Central memory CD8-positive, alpha-beta T cell (primary cell): ENCODE measurements at regions not wholly inside any gene's neighbourhood (a gene's known extent, or its start where the extent isn't known, plus 50 kb on each side); places are given as distances from the start of the nearest gene placed in this dataset.
"Not testable (repeated sequence)": the region's sequence is repeated elsewhere in the genome, so short reads cannot be mapped to it uniquely, and the experiment has no call there.

ENCODE experiments used
- ATAC-seq: fragments of 150-1000 bp; cut with Tn5 transposase; replicated peaks from 2 replicates; pipeline ENCODE4 v1.10.0; 2022; ENCODE audit warnings: mild to moderate bottlenecking, moderate FRiP score, moderate number of reproducible peaks; ENCODE audit not compliant: poor library complexity, severe bottlenecking; ENCODE audit errors: extremely low read depth
- DNase-seq, 2 donors: peaks; one replicate each; pipeline ENCODE4 v3.0.0; 2021; ENCODE audit warnings: low spot score in 2 of 2
- H3K27ac Mint-ChIP-seq: one replicate; pipeline ENCODE4 v1.8.0; 2022; ENCODE audit warnings: low read depth, mild to moderate bottlenecking, moderate library complexity, mixed read lengths
- H3K27me3 Mint-ChIP-seq: one replicate; pipeline ENCODE4 v1.8.0; 2022; ENCODE audit warnings: mixed read lengths
- H3K36me3 Mint-ChIP-seq: one replicate; pipeline ENCODE4 v1.8.0; 2022; ENCODE audit warnings: mild to moderate bottlenecking, moderate library complexity, mixed read lengths; ENCODE audit not compliant: insufficient read depth
- H3K4me1 Mint-ChIP-seq: one replicate; pipeline ENCODE4 v1.8.0; 2022; ENCODE audit warnings: mixed read lengths
- H3K4me3 Mint-ChIP-seq: one replicate; pipeline ENCODE4 v1.8.0; 2022; ENCODE audit warnings: mild to moderate bottlenecking, moderate library complexity, mixed read lengths
- H3K9me3 Mint-ChIP-seq: one replicate; pipeline ENCODE4 v1.8.0; 2022; ENCODE audit warnings: mixed read lengths

DNA sequence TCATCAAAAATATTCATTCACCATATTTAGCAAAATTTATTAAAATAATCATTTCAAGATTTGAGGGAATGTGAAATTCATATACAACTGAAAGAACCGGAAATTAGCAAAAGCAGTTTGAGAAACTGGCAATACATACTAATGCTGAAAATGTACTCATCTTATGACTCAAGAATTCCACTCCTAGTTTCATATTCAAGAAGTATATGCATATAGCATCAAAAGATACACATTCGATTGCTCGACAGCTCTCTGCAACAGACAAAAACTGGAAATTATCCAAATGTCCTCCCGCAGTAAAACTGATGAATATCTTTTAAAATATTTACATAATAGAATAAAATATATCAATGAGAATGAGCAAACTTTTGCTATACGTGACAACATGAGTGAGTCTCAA is 189.2 kb upstream of the MGAT4C start:
- Mint-ChIP-seq H3K36me3 (no peaks in the 10 kb centered on the region), H3K4me3 (no peak overlapping the region), H3K27me3 (no peaks in the 10 kb centered on the region), H3K4me1 (no peaks in the 10 kb centered on the region), H3K27ac (no peak overlapping the region), H3K9me3 (peaks cover 7% of the 10 kb centered on the region)
- DNase-seq = no peak
- no peak for ATAC-seq

DNA sequence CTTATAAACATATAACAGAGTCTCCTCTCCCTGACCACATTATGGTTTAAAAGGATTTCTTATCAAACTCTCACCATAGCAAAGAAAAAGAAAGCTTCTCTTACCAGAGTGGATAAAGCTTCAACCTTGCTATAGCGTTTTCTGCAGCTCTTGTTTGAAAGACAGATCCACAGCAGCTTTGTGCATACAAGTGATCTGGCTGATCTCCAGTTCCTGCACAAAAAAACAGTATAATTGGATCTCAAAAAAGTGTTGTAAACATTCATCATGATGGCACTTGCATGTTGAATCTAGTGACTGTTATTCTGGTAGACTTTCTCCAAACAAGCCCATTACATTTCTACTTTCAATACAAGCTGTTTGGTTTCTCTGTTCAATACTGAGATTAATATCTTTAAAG is 178.9 kb upstream of the MGAT4C start:
- Mint-ChIP-seq H3K4me1 (no peaks in the 10 kb centered on the region), H3K9me3 (peaks cover 28% of the 10 kb centered on the region), H3K36me3 (no peaks in the 10 kb centered on the region), H3K27ac (no peak overlapping the region), H3K4me3 (no peak overlapping the region), H3K27me3 (no peaks in the 10 kb centered on the region)
- DNase-seq (no peak), ATAC-seq (no peak)

DNA sequence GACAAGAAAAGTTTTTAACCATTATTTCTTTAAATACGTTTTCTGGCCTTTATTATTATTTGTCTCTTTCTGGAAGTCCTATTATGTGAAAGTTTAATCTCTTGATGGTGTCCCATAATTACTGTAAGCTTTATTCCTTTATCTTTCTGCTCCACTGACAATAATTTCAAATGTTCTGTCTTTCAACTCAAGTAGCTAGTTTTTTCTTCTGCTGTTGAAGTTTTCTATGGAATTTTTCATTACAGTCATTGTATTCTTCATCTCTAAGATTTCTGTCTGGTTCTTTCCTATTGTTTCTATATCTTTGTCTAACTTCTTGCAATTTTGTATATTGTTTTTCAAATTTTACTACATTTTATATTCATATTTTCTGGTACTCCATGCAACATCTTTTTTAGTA is 173.6 kb upstream of the MGAT4C start:
- Mint-ChIP-seq H3K4me3 (no peak overlapping the region), H3K27ac (no peak overlapping the region), H3K27me3 (no peaks in the 10 kb centered on the region), H3K36me3 (no peaks in the 10 kb centered on the region), H3K9me3 (peaks cover 26% of the 10 kb centered on the region), H3K4me1 (no peaks in the 10 kb centered on the region)
- DNase-seq = no peak
- no peak for ATAC-seq

DNA sequence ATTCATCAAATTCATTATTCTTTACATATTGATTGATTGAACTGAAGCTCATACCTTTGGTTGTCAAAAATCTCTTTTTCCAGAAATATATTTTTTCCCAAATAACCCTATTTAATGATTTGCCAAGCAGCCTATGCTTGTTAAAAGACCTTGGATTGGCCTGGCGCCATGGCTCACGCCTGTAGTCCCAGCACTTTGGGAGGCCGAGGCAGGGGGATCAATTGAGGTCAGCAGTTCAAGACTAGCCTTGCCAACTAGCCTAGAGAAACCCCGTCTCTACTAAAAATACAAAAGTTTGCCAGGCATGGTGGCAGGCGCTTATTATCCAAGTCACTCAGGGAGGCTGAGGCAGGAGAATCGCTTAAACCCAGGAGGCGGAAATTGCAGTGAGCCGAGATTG is 165.1 kb upstream of the MGAT4C start:
- DNase-seq (no peak), ATAC-seq (no peak)
- no peaks in the 10 kb centered on the region for H3K27me3 Mint-ChIP-seq
- H3K36me3 Mint-ChIP-seq = no peaks in the 10 kb centered on the region
- H3K4me1 Mint-ChIP-seq = no peaks in the 10 kb centered on the region
- H3K9me3 Mint-ChIP-seq = peaks cover 6% of the 10 kb centered on the region
- H3K4me3 Mint-ChIP-seq = no peak overlapping the region
- H3K27ac Mint-ChIP-seq = no peak overlapping the region

DNA sequence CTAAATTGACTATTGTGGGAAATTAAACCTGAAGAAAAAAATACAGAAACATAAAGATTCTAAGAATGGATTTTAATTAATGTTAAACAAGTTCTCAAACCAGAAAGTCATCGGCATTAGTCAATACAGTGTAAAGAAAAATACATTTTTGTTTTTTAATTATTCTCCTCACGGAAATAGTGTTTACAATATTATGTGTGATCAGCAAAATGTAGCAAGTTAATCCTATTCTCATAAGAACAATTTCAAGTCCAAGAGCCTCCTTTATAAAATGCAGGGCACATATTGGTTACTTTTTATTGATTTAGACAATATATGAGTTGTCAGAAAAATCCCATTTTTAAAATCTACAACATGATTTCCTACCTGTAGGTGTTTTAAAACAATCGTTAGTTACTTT is 158.0 kb upstream of the MGAT4C start:
- no peak overlapping the region for H3K4me3 Mint-ChIP-seq
- H3K9me3 Mint-ChIP-seq = peaks cover 24% of the 10 kb centered on the region
- no peak overlapping the region for H3K27ac Mint-ChIP-seq
- ATAC-seq (no peak), DNase-seq (no peak)
- H3K4me1 Mint-ChIP-seq = no peaks in the 10 kb centered on the region
- no peaks in the 10 kb centered on the region for H3K36me3 Mint-ChIP-seq
- no peaks in the 10 kb centered on the region for H3K27me3 Mint-ChIP-seq

DNA sequence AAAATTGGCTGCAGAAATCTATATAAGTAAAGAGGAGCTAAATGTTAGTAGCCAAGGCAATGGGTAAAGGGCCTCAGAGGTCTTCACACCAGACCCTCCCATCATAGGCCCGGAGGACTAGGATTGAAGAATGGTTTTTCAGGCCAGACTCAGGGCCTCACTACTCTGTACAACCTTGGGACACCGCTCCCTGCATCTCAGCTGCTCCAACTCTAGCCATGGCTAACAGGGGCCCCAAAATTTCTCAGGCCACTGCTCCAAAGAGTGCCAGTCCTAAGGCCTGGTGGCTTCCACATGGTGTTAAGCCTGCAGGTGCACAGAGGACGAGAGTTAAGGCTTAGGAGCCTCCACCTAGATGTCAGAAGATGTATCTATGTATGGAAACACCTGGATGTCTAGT is 155.5 kb upstream of the MGAT4C start:
- H3K4me1 Mint-ChIP-seq = no peaks in the 10 kb centered on the region
- H3K27ac Mint-ChIP-seq = no peak overlapping the region
- no peaks in the 10 kb centered on the region for H3K36me3 Mint-ChIP-seq
- H3K4me3 Mint-ChIP-seq = no peak overlapping the region
- H3K9me3 Mint-ChIP-seq = peaks cover 24% of the 10 kb centered on the region
- H3K27me3 Mint-ChIP-seq = no peaks in the 10 kb centered on the region
- DNase-seq (no peak), ATAC-seq (no peak)

DNA sequence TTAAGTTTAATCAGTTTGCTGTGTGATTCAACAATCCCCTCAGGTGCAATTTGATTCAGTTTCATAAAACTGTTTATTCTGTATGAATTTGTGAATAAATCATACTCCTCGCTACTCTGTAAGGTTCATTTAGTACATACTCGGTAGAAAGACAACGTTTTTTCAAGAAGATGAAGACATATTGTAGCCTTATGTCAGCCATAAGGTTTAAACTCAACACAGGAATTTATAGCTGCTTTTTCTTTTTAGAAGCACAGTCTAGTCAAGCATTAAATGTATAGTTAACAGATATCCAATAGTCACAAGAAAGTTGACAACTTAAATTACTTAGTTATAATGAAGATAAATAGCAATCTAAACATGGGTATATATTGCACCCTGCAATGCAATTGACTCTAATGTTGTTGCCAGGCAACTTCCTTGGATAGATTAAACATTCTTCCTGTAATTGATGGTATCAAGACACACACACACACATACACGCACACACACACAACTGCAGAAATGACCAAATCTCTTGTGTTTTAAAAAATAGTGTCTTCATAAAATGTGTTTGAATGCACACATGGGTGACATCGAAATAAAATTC is 151.5 kb upstream of the MGAT4C start:
- Mint-ChIP-seq H3K36me3 (no peaks in the 10 kb centered on the region), H3K27me3 (no peaks in the 10 kb centered on the region), H3K4me1 (no peaks in the 10 kb centered on the region), H3K4me3 (no peak overlapping the region), H3K27ac (no peak overlapping the region), H3K9me3 (peaks cover 21% of the 10 kb centered on the region)
- DNase-seq (no peak), ATAC-seq (no peak)

DNA sequence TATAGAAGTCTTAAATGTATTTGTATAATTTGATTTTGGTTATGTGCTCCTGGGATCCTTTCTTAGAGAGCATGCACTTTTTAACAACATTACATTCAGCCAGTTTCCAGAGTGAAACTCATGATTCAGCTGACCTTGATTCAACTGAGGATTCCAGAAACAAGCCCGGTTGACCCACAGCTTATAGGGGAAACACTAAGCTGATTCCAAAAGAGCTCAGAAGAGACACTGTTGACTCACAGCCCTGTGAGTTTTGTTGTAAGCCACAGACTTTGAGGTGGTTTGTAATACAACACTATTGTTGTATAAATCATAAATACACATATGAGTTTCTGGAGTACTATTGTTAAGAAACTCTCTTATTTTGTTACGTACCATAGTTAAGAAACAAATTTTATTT is 133.8 kb upstream of the MGAT4C start:
- Mint-ChIP-seq H3K4me1 (no peaks in the 10 kb centered on the region), H3K27ac (no peak overlapping the region)

DNA sequence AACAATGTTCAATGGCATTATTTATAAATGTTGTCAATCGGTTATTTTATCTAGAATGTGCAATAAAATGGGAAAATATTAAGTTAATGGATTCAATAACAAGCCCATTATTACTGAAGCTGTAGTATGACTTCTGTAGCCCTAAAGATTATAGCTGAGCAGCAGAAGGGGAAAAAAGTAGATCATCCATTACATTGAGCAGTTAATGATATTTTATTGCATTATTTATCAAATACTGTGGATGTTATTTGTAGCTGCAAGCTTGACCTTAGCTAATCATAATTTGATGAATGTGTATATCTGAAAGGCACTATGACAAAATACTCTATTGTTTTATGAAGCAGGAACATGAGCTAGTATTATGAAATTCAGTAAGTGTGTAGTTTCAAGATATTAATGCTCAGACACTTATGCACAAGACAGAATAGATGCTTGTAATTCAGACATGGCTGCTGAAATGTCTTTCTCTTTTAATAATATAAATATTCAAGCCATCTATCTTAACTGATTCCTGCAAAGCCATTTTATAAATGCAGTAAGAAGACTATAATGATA is 131.5 kb upstream of the MGAT4C start:
- DNase-seq (no peak), ATAC-seq (no peak)
- H3K9me3 Mint-ChIP-seq = peaks cover 15% of the 10 kb centered on the region
- no peak overlapping the region for H3K4me3 Mint-ChIP-seq
- H3K4me1 Mint-ChIP-seq = no peaks in the 10 kb centered on the region
- no peaks in the 10 kb centered on the region for H3K36me3 Mint-ChIP-seq
- no peak overlapping the region for H3K27ac Mint-ChIP-seq
- no peaks in the 10 kb centered on the region for H3K27me3 Mint-ChIP-seq

More for the DNA sequence above, 133.8 kb upstream of the MGAT4C start:
- DNase-seq = no peak
- no peaks in the 10 kb centered on the region for H3K27me3 Mint-ChIP-seq
- ATAC-seq = no peak
- peaks cover 6% of the 10 kb centered on the region for H3K9me3 Mint-ChIP-seq
- H3K36me3 Mint-ChIP-seq = no peaks in the 10 kb centered on the region
- H3K4me3 Mint-ChIP-seq = no peak overlapping the region

DNA sequence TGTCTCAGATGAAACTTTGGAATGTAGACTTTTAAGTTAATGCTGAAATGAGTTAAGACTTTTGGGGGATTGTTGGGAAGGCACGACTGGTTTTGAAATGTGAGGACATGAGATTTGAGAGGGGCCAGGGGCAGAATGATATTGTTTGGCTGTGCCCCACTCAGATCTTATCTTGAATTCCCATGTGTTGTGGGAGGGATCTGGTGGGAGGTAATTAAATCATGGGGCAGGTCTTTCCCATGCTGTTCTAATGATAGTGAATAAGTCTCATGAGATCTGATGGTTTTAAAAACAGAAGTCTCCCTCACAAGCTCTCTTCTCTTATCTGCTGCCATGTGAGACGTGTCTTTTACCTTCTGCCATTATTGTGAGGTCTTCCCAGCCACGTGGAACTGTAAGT is 127.6 kb upstream of the MGAT4C start:
- not testable (repeated sequence) for H3K4me1 Mint-ChIP-seq, H3K27ac Mint-ChIP-seq, ATAC-seq, DNase-seq, H3K36me3 Mint-ChIP-seq, H3K27me3 Mint-ChIP-seq, H3K4me3 Mint-ChIP-seq
- H3K9me3 Mint-ChIP-seq = peaks cover 22% of the 10 kb centered on the region

DNA sequence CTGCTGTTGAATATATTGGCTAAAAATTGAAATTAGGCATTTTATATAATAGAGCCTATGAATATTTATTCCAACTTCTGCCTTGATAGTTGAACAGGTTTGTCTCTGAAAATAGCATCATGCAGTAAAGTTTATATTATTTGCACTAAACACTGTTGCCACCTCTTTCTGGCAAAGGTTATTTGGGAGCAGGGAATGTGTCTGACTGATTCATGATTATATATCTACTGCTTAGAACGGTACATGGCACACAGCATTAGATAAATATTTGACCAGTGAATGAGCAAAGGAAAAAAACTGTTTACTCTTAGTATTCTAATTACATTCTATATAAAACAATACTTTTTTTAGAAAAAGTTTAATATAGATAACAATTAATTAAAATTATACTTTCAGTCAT is 123.1 kb upstream of the MGAT4C start:
- ATAC-seq = no peak
- H3K4me1 Mint-ChIP-seq = no peaks in the 10 kb centered on the region

DNA sequence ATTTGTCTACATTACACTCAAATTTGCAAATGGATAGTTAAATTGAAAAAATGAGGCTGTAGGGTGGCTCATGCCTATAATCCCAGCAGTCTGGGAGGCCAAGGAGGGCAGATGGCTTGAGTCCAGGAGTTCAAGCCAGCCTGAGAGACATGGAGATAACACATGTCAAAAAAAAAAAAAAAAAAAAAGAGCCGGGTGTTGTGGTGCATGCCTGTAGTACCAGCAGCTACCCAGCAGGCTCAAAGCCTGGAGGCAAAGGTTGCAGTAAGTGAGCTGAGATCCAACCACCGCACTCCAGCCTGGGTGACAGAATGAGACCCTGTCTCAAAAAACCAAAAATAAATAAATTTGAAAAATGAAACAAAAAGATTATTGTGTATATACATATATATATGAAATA is 119.9 kb upstream of the MGAT4C start:
- Mint-ChIP-seq H3K27ac (no peak overlapping the region), H3K9me3 (peaks cover 13% of the 10 kb centered on the region), H3K4me1 (no peaks in the 10 kb centered on the region), H3K36me3 (no peaks in the 10 kb centered on the region), H3K27me3 (no peaks in the 10 kb centered on the region), H3K4me3 (no peak overlapping the region)
- ATAC-seq = no peak
- no peak for DNase-seq

More for the DNA sequence above, 123.1 kb upstream of the MGAT4C start:
- peaks cover 21% of the 10 kb centered on the region for H3K9me3 Mint-ChIP-seq
- no peaks in the 10 kb centered on the region for H3K27me3 Mint-ChIP-seq
- no peak for DNase-seq
- H3K36me3 Mint-ChIP-seq = no peaks in the 10 kb centered on the region
- H3K4me3 Mint-ChIP-seq = no peak overlapping the region
- H3K27ac Mint-ChIP-seq = no peak overlapping the region

DNA sequence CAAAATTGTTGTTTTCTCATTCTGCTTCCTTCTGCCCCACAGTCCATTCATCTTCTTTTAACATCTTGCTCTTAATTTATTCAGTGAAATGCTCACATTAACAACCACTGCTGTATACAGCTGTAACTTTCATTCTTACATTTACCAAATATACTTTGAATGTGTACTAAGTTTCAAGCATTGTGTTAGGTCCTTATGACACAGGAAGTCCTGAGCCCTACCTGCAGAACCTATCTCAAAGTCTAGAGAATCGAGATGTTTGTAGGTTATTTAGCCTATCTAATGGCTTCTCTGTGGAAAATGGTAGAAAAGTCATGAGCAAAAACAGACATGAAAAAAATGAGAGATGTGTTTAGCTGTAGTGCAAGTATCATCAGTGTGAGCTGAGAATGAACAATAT is 117.6 kb upstream of the MGAT4C start:
- ATAC-seq (no peak), DNase-seq (no peak)
- Mint-ChIP-seq H3K27ac (no peak overlapping the region), H3K36me3 (no peaks in the 10 kb centered on the region), H3K9me3 (peaks cover 15% of the 10 kb centered on the region), H3K27me3 (no peaks in the 10 kb centered on the region), H3K4me3 (no peak overlapping the region), H3K4me1 (no peaks in the 10 kb centered on the region)
